Neutrophil (primary cell): ENCODE measurements at regions not wholly inside any gene's neighbourhood (a gene's known extent, or its start where the extent isn't known, plus 50 kb on each side); places are given as distances from the start of the nearest gene placed in this dataset.

Source experiments
- H3K27ac ChIP-seq: fragments of 200-600 bp; sonication (generic); 2 replicates; pipeline ENCODE4 v1.5.1; 2016; ENCODE audit warnings: mild to moderate bottlenecking, moderate library complexity
- H3K27me3 ChIP-seq: fragments of 200-600 bp; sonication (generic); 2 replicates; pipeline ENCODE4 v1.6.0; 2016; ENCODE audit warnings: mild to moderate bottlenecking
- H3K36me3 ChIP-seq: fragments of 200-600 bp; sonication (generic); 2 replicates; pipeline ENCODE4 v1.5.1; 2017
- H3K4me1 ChIP-seq, 2 experiments: fragments of 200-600 bp in 1 of 2; sonication (generic) in 1 of 2; 1 replicate in 1 of 2; 2 replicates in 1 of 2; pipeline versions ENCODE4 v1.5.1 to v1.6.1; 2013 to 2016; ENCODE audit warnings: low read depth in 1 of 2, low read length in 1 of 2, mild to moderate bottlenecking in 1 of 2, moderate library complexity in 1 of 2; ENCODE audit not compliant: control insufficient read depth in 1 of 2, insufficient read depth in 1 of 2
- H3K4me3 ChIP-seq, 2 experiments: fragments of 200-600 bp in 1 of 2; sonication (generic) in 1 of 2; 1 replicate in 1 of 2; 2 replicates in 1 of 2; pipeline ENCODE4 v1.5.1; 2013 to 2016; ENCODE audit warnings: low read depth in 1 of 2, low read length in 1 of 2, mild to moderate bottlenecking in 1 of 2, moderate library complexity in 1 of 2
- H3K9me3 ChIP-seq: fragments of 200-600 bp; sonication (generic); 2 replicates; pipeline ENCODE4 v1.5.1; 2016
- CTCF ChIP-seq: fragments of 200-600 bp; sonication (generic); IDR thresholded peaks from 2 replicates; pipeline ENCODE4 v1.5.1; 2016; ENCODE audit warnings: antibody characterized with exemption

GRCh38 chr18:56294484-56295183 is 343.8 kb downstream of the TXNL1 start:
- TF ChIP-seq CTCF, result no peak
- H3K27ac ChIP-seq, result no peak overlapping the region
- no peaks in the 10 kb centered on the region for H3K9me3 ChIP-seq
- H3K27me3 ChIP-seq, result no peaks in the 10 kb centered on the region
- H3K4me3 ChIP-seq, result no peak overlapping the region
- no peaks in the 10 kb centered on the region for H3K4me1 ChIP-seq
- H3K36me3 ChIP-seq, result no peaks in the 10 kb centered on the region

- H3K36me3 ChIP-seq, result no peaks in the 10 kb centered on the region
- no peaks in the 10 kb centered on the region for H3K9me3 ChIP-seq
- no peak overlapping the region for H3K4me3 ChIP-seq
- H3K4me1 ChIP-seq, result no peaks in the 10 kb centered on the region
- no peak for TF ChIP-seq CTCF
- no peaks in the 10 kb centered on the region for H3K27me3 ChIP-seq
- no peak overlapping the region for H3K27ac ChIP-seq
These were observed 347.1 kb downstream of the TXNL1 start for GRCh38 chr18:56291294-56291693.

GRCh38 chr18:56289381-56289780 is 349.0 kb downstream of the TXNL1 start:
- no peaks in the 10 kb centered on the region for H3K36me3 ChIP-seq
- no peaks in the 10 kb centered on the region for H3K9me3 ChIP-seq
- H3K27ac ChIP-seq, result no peak overlapping the region
- H3K27me3 ChIP-seq, result no peaks in the 10 kb centered on the region
- TF ChIP-seq CTCF, result no peak
- no peaks in the 10 kb centered on the region for H3K4me1 ChIP-seq
- H3K4me3 ChIP-seq, result no peak overlapping the region

DNA sequence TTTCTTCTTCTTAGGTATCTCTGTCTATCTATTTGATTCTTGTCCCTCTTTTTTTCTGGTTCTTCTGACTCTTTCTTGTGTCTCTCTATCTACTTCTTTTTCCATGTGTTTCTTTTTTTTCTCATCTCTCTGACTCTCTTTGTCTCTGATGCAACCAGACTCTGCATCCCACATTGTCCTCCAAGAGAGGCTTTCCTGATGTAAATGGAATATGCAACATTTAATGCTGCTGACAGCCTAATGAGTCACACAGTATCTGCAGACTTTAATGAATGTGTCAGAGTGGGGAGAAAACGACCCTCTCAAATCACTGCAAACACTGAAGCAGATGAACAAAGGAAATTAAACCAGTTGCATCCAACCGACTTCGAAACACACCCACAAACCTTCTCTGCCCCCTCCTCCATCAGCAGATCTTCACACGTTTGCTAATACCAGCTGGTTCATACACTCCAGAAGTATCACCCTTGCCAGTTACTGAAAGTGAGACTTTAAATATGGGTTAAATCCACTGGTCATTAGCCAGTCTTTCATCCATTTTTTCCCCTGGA is 351.5 kb downstream of the TXNL1 start:
- Histone ChIP-seq H3K27me3 (no peaks in the 10 kb centered on the region), H3K27ac (no peak overlapping the region), H3K4me3 (no peak overlapping the region), H3K36me3 (no peaks in the 10 kb centered on the region), H3K9me3 (no peaks in the 10 kb centered on the region), H3K4me1 (no peaks in the 10 kb centered on the region)
- TF ChIP-seq CTCF, result no peak

DNA sequence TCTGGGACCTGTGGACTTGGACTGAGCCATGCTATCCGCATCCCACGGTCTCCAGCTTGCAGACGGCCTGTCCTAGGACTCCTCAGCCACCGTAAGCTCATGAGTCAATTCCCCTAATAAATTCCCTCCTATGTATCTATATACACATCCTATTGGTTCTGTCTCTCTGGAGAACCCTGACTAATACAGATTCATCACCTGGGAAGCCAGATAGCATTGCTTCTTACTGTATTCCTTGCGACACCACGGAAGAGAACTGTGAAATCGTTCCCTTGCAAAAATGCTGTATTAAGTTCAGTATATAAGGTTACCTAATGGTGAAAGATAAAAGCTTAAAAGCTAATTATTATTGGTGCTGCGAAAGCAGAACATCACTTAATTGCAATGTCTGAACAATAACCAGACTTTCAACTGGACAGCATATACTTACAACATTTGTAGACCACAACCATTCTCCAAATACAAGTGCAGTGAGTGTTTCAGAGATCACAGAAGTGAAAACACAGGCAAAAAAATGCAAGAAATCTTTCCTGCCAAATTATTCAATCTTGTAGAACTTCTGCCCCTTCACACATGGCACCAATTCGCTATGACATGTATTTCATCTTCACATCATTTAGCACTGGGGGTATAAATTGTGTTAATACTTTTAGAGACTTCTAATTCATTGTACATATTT is 352.9 kb downstream of the TXNL1 start:
- Histone ChIP-seq H3K9me3 (no peaks in the 10 kb centered on the region), H3K4me1 (no peaks in the 10 kb centered on the region), H3K4me3 (no peak overlapping the region)

More for the DNA sequence above, 352.9 kb downstream of the TXNL1 start:
- Histone ChIP-seq H3K27ac (no peak overlapping the region), H3K27me3 (no peaks in the 10 kb centered on the region), H3K36me3 (no peaks in the 10 kb centered on the region)
- no peak for TF ChIP-seq CTCF
